Suprapubic skin (tissue), 4 donors: ENCODE measurements at regions not wholly inside any gene's neighbourhood (a gene's known extent, or its start where the extent isn't known, plus 50 kb on each side); places are given as distances from the start of the nearest gene placed in this dataset.

Source experiments
- DNase-seq, 2 donors: peaks; one replicate each; pipeline ENCODE4 v3.0.0-alpha.2; 2019; ENCODE audit warnings: low spot score in 2 of 2
- H3K27ac ChIP-seq: fragments of 200-600 bp; sonication (generic); one replicate; pipeline ENCODE4 v1.5.1; 2019
- H3K27me3 ChIP-seq: fragments of 200-600 bp; sonication (generic); one replicate; pipeline ENCODE4 v1.5.1; 2019
- H3K36me3 ChIP-seq: fragments of 200-600 bp; sonication (generic); one replicate; pipeline ENCODE4 v1.5.1; 2019
- H3K4me1 ChIP-seq: fragments of 200-600 bp; sonication (generic); one replicate; pipeline ENCODE4 v1.5.1; 2019
- H3K4me3 ChIP-seq: fragments of 200-600 bp; sonication (generic); one replicate; pipeline ENCODE4 v1.5.1; 2019; ENCODE audit warnings: mild to moderate bottlenecking
- H3K9me3 ChIP-seq: fragments of 200-600 bp; sonication (generic); one replicate; pipeline ENCODE4 v1.5.1; 2019
- CTCF ChIP-seq, 2 donors: fragments of 200-600 bp in 1 of 2; fragments of 450-650 bp in 1 of 2; sonication (generic) in 1 of 2; IDR thresholded peaks; one replicate each; pipeline ENCODE4 v1.5.1; 2016 to 2019; ENCODE audit warnings: antibody characterized with exemption in 2 of 2, mild to moderate bottlenecking in 1 of 2, moderate library complexity in 1 of 2
- EP300 ChIP-seq: sonication (generic); formaldehyde crosslinking; IDR thresholded peaks from one replicate; pipeline ENCODE4 v1.6.1; 2017; ENCODE audit warnings: antibody characterized with exemption
- POLR2A ChIP-seq, 2 donors: fragments of 450-650 bp; IDR thresholded peaks; one replicate each; pipeline ENCODE4 v1.6.1; 2017; ENCODE audit warnings: antibody characterized with exemption in 2 of 2, mild to moderate bottlenecking in 2 of 2, moderate library complexity in 2 of 2
- POLR2AphosphoS5 ChIP-seq, 3 donors: sonication (generic); formaldehyde crosslinking; IDR thresholded peaks; one replicate each; pipeline ENCODE4 v1.6.1; 2017; ENCODE audit warnings: antibody characterized with exemption in 3 of 3
- WGBS: methylation state at CpG from one replicate; pipeline ENCODE4 v1.1.5; 2018; 5-methylcytosine and 5-hydroxymethylcytosine counted together

- no peaks in the 10 kb centered on the region for H3K27me3 ChIP-seq
- WGBS, result 32% methylated on average over 3 of the region's 3 CpGs
These were observed 61.3 kb upstream of the BRD7 start for GRCh38 chr16:50430076-50430475.

GRCh38 chr16:50428742-50429141, 60.0 kb upstream of the BRD7 start:
- TF ChIP-seq POLR2A (IDR thresholded peaks at IDR 0.05), result no peak
- no peak for TF ChIP-seq EP300
- TF ChIP-seq CTCF (IDR thresholded peaks at IDR 0.05), result no peak
- no peak for TF ChIP-seq POLR2AphosphoS5 (IDR thresholded peaks at IDR 0.05)
- no peaks in the 10 kb centered on the region for H3K36me3 ChIP-seq
- H3K27ac ChIP-seq, result no peak overlapping the region
- no peak overlapping the region for H3K4me3 ChIP-seq
- H3K9me3 ChIP-seq, result no peaks in the 10 kb centered on the region
- no peaks in the 10 kb centered on the region for H3K27me3 ChIP-seq
- no peak for DNase-seq
- no peaks in the 10 kb centered on the region for H3K4me1 ChIP-seq

More at GRCh38 chr16:50430076-50430475, 61.3 kb upstream of the BRD7 start:
- TF ChIP-seq EP300 (no peak), POLR2A (IDR thresholded peaks at IDR 0.05) (no peak), CTCF (IDR thresholded peaks at IDR 0.05) (no peak), POLR2AphosphoS5 (IDR thresholded peaks at IDR 0.05) (no peak)
- Histone ChIP-seq H3K36me3 (no peaks in the 10 kb centered on the region), H3K4me1 (no peaks in the 10 kb centered on the region), H3K9me3 (no peaks in the 10 kb centered on the region), H3K4me3 (no peak overlapping the region), H3K27ac (no peak overlapping the region)
- DNase-seq, result no peak

GRCh38 chr16:50428116-50428515, 59.3 kb upstream of the BRD7 start:
- TF ChIP-seq POLR2A (IDR thresholded peaks at IDR 0.05) (no peak), EP300 (no peak), CTCF (IDR thresholded peaks at IDR 0.05) (no peak), POLR2AphosphoS5 (IDR thresholded peaks at IDR 0.05) (no peak)
- H3K27ac ChIP-seq, result no peak overlapping the region
- 90% methylated on average over 2 of the region's 2 CpGs for WGBS
- H3K36me3 ChIP-seq, result no peaks in the 10 kb centered on the region
- H3K4me3 ChIP-seq, result no peak overlapping the region
- H3K9me3 ChIP-seq, result no peaks in the 10 kb centered on the region
- no peaks in the 10 kb centered on the region for H3K4me1 ChIP-seq
- no peaks in the 10 kb centered on the region for H3K27me3 ChIP-seq
- DNase-seq, result no peak

GRCh38 chr16:50427107-50427506, 58.3 kb upstream of the BRD7 start:
- H3K4me1 ChIP-seq, result no peaks in the 10 kb centered on the region
- TF ChIP-seq POLR2AphosphoS5 (IDR thresholded peaks at IDR 0.05) (no peak), CTCF (IDR thresholded peaks at IDR 0.05) (no peak), EP300 (no peak), POLR2A (IDR thresholded peaks at IDR 0.05) (no peak)
- no peak overlapping the region for H3K27ac ChIP-seq
- WGBS, result 88% methylated on average over 6 of the region's 6 CpGs
- H3K36me3 ChIP-seq, result no peaks in the 10 kb centered on the region
- H3K4me3 ChIP-seq, result no peak overlapping the region
- no peaks in the 10 kb centered on the region for H3K9me3 ChIP-seq
- no peaks in the 10 kb centered on the region for H3K27me3 ChIP-seq
- DNase-seq, result no peak

GRCh38 chr16:50425648-50426047, 56.9 kb upstream of the BRD7 start:
- H3K27ac ChIP-seq, result no peak overlapping the region
- no peak overlapping the region for H3K4me3 ChIP-seq
- H3K36me3 ChIP-seq, result no peaks in the 10 kb centered on the region
- no peaks in the 10 kb centered on the region for H3K4me1 ChIP-seq
- H3K9me3 ChIP-seq, result no peaks in the 10 kb centered on the region
- TF ChIP-seq POLR2A (IDR thresholded peaks at IDR 0.05) (no peak), EP300 (no peak), POLR2AphosphoS5 (IDR thresholded peaks at IDR 0.05) (no peak), CTCF (IDR thresholded peaks at IDR 0.05) (no peak)
- no peak for DNase-seq
- H3K27me3 ChIP-seq, result no peaks in the 10 kb centered on the region
- 48% methylated on average over 8 of the region's 8 CpGs for WGBS
